ENCODE measurements at regions not wholly inside any gene's neighbourhood (a gene's known extent, or its start where the extent isn't known, plus 50 kb on each side); places are given as distances from the start of the nearest gene placed in this dataset.

DNA sequence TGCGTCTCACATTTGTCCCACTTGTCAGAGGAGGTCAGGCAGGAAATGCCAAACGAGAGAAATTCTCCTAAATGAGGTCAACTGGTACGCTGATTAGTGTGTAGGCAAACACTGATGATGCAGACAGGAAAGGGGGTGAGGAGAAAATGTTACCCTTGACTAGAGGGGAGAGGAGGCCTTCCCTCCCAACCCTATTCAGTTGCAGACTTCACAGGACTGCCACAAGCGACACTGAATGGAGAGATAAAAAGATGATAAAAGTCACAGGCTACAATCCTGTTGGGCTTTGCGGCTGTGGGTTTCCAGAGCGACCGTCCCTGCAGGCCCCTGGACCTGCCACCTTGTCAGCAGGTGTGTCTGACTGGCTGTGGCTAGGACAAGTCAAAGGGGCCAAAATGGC lies 569.4 kb downstream of the CDH26 start:
- in situ Hi-C loops (cut with HindIII; ENCODE audit: low pct_ligation_motif_present, low pct_unique_long_range_greater_than_20kb, low sequenced_read_pairs), result no loop called here
- no peak for DNase-seq

GRCh38 chr20:60528141-60528540 lies 569.9 kb downstream of the CDH26 start:
- no peak for DNase-seq
- in situ Hi-C loops (cut with HindIII; ENCODE audit: low pct_ligation_motif_present, low pct_unique_long_range_greater_than_20kb, low sequenced_read_pairs), result no loop called here

DNA sequence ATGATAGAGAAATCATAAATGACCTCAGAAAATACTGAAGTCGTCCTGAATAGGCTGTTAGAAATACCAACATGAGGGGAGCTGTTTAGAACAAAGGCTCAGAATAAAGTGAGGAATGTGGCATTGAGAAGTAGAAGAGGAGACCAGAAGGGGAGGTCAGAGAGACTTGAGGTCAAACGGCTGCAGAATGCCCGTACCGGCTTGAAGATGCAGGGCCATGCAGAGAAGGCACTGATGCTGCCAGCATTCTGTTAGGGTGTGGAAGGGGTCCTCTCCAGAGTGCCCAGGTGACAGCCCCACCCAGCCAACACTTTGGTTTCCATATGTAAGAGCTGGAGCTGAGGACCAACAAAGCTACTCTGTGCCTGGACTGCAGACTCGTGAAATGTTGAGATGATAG lies 570.9 kb downstream of the CDH26 start:
- DNase-seq, result no peak
- in situ Hi-C loops (cut with HindIII; ENCODE audit: low pct_ligation_motif_present, low pct_unique_long_range_greater_than_20kb, low sequenced_read_pairs), result no loop called here

- in situ Hi-C loops (cut with HindIII; ENCODE audit: low pct_ligation_motif_present, low pct_unique_long_range_greater_than_20kb, low sequenced_read_pairs), result no loop called here
- no peak for DNase-seq
These were observed 577.0 kb downstream of the CDH26 start for GRCh38 chr20:60535211-60535610.

DNA sequence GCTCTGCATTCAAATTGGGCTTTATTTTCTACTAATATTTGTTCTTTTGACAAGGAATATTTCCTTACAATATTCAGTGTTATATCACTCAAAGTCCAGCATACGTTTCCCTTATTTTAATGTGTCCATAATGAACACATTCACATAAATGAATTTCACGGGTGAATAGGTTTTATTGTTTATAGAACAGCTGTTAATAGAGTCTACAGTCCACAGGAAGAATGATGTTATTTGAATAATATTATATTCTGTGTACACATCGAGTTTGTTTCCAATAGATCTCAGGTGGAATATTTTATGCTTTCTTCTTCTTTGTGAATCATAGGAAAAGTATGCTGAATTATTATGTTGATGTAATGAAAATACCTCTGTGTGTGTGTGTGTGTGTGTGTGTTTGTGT lies 582.4 kb downstream of the CDH26 start:
- in situ Hi-C loops (cut with HindIII; ENCODE audit: low pct_ligation_motif_present, low pct_unique_long_range_greater_than_20kb, low sequenced_read_pairs), result no loop called here
- no peak for DNase-seq

DNA sequence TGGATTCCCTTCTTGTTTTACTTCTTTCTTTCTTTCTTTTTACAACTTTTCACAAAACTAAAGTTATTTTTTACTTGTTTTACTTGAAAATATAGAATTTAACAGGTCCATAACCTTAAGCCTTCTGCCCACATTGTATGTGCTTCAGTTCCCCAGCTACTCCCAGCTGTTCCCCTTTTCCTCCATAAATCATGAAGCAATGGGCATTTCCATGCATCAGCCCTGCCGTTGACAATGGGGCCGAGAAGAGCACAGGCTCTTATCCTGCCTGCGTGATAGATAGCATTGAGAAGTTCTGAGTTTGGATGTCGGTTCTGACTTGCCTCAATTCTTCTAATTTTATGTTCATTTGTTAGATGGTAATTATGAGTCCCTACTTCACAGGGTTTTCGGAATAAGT lies 583.8 kb downstream of the CDH26 start:
- no peak for DNase-seq
- in situ Hi-C loops (cut with HindIII; ENCODE audit: low pct_ligation_motif_present, low pct_unique_long_range_greater_than_20kb, low sequenced_read_pairs), result no loop called here

DNA sequence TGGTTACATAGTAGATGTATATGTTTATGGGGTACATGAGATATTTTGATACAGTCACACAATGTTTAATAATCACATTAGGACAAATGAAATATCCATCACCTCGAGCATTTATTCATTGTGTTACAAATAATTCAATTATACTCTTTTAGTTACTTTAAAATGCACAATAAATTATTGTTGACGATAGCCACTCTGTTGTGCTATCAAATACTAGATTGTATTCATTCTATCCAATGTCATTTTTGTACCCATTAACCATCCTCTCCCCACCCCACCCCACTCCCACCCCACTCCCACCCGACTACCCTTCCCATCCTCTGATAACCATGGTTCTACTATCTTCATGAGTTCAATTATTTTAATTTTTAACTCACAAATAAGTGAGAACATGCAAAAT lies 585.4 kb downstream of the CDH26 start:
- DNase-seq, result no peak
- in situ Hi-C loops (cut with HindIII; ENCODE audit: low pct_ligation_motif_present, low pct_unique_long_range_greater_than_20kb, low sequenced_read_pairs), result no loop called here

GRCh38 chr20:60553095-60553494 lies 594.9 kb downstream of the CDH26 start:
- DNase-seq, result no peak
- in situ Hi-C loops (cut with HindIII; ENCODE audit: low pct_ligation_motif_present, low pct_unique_long_range_greater_than_20kb, low sequenced_read_pairs), result no loop called here

GRCh38 chr20:60558486-60558885 lies 600.3 kb downstream of the CDH26 start:
- no peak for DNase-seq

GRCh38 chr20:60559462-60559861 lies 601.2 kb downstream of the CDH26 start:
- in situ Hi-C loops (cut with HindIII; ENCODE audit: low pct_ligation_motif_present, low pct_unique_long_range_greater_than_20kb, low sequenced_read_pairs), result no loop called here

More at GRCh38 chr20:60558486-60558885, 600.3 kb downstream of the CDH26 start:
- in situ Hi-C loops (cut with HindIII; ENCODE audit: low pct_ligation_motif_present, low pct_unique_long_range_greater_than_20kb, low sequenced_read_pairs), result no loop called here

GRCh38 chr20:60561052-60561451 lies 602.8 kb downstream of the CDH26 start:
- DNase-seq, result no peak
- in situ Hi-C loops (cut with HindIII; ENCODE audit: low pct_ligation_motif_present, low pct_unique_long_range_greater_than_20kb, low sequenced_read_pairs), result no loop called here

More at GRCh38 chr20:60559462-60559861, 601.2 kb downstream of the CDH26 start:
- DNase-seq, result no peak

- in situ Hi-C loops (cut with HindIII; ENCODE audit: low pct_ligation_motif_present, low pct_unique_long_range_greater_than_20kb, low sequenced_read_pairs), result no loop called here
- DNase-seq, result no peak
These were observed 606.9 kb downstream of the CDH26 start for GRCh38 chr20:60565083-60565482.

DNA sequence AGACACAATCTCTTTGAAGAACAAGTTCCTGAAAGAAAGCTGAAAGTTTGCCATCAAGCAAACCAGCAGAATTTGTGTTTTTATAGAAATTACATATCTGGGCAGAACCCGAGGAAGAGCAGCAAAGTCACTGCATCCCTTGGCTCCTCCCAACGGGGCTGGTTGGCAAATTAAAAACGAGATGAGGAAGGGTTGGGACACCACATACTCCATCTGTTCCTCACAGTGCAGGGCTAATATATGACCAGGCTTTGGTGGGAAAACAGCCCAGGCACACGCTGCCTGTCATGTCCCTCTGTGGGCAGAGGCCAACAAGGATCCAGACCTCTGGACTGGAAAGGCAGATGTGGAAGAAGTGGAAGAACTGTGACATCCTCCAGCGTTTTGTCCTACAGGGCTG lies 607.3 kb downstream of the CDH26 start:
- DNase-seq, result no peak
- in situ Hi-C loops (cut with HindIII; ENCODE audit: low pct_ligation_motif_present, low pct_unique_long_range_greater_than_20kb, low sequenced_read_pairs), result no loop called here

DNA sequence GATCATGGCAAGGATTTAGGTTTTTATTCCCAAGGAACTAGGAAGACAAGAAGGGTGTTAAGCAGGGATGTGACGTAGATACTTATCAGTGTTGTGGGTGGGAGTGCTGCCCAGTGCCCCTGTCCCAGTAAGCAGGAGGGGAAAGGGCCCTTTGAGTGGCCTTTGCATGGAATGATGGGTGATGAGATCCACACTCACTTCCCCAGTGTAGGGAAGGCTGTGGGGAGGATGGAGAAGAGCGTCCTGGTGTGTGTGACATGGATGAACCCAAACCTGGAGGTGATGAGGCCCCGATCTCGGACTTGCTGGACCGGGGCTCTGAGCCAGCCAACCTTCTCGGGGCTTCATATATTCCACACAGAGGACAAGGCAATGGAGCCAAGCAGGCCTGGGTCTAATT lies 610.9 kb downstream of the CDH26 start:
- in situ Hi-C loops (cut with HindIII; ENCODE audit: low pct_ligation_motif_present, low pct_unique_long_range_greater_than_20kb, low sequenced_read_pairs), result no loop called here

GRCh38 chr20:60570481-60571277 lies 612.5 kb downstream of the CDH26 start:
- DNase-seq, result no peak
- in situ Hi-C loops (cut with HindIII; ENCODE audit: low pct_ligation_motif_present, low pct_unique_long_range_greater_than_20kb, low sequenced_read_pairs), result no loop called here

More for the DNA sequence above, 610.9 kb downstream of the CDH26 start:
- no peak for DNase-seq

- in situ Hi-C loops (cut with HindIII; ENCODE audit: low pct_ligation_motif_present, low pct_unique_long_range_greater_than_20kb, low sequenced_read_pairs), result no loop called here
- no peak for DNase-seq
These were observed 614.9 kb downstream of the CDH26 start for GRCh38 chr20:60573003-60573680.

GRCh38 chr20:60576236-60576635 lies 618.0 kb downstream of the CDH26 start:
- in situ Hi-C loops (cut with HindIII; ENCODE audit: low pct_ligation_motif_present, low pct_unique_long_range_greater_than_20kb, low sequenced_read_pairs), result no loop called here
- no peak for DNase-seq

GRCh38 chr20:60579941-60580515 lies 621.8 kb downstream of the CDH26 start:
- no peak for DNase-seq
- in situ Hi-C loops (cut with HindIII; ENCODE audit: low pct_ligation_motif_present, low pct_unique_long_range_greater_than_20kb, low sequenced_read_pairs), result no loop called here

DNA sequence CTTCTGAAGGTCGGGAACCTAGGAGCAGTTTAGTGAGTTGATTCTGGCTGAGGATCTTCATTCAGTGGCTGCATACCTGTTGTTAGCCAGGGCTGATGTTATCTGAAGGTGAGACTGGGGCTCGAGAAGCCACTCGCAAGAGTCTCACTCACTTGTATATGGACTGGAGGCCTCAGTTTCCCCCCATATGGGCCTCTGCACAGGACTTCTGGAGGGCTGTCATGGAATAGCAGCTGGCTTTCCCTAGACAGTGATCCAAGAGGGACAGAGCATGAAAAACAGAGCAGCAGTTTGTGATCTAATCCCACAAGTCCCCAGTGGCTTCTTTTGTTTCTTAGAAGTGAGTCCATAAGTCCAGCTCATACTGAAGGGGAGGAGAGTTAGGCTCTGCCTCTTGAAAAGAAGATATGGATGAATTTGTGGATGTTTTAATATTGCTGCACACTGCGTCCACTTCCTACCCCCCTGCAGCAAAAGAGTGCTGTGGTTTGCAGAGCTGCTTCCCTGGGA lies 623.4 kb downstream of the CDH26 start:
- in situ Hi-C loops (cut with HindIII; ENCODE audit: low pct_ligation_motif_present, low pct_unique_long_range_greater_than_20kb, low sequenced_read_pairs), result no loop called here
- no peak for DNase-seq
